ENCODE measurements at regions not wholly inside any gene's neighbourhood (a gene's known extent, or its start where the extent isn't known, plus 50 kb on each side); places are given as distances from the start of the nearest gene placed in this dataset.

DNA sequence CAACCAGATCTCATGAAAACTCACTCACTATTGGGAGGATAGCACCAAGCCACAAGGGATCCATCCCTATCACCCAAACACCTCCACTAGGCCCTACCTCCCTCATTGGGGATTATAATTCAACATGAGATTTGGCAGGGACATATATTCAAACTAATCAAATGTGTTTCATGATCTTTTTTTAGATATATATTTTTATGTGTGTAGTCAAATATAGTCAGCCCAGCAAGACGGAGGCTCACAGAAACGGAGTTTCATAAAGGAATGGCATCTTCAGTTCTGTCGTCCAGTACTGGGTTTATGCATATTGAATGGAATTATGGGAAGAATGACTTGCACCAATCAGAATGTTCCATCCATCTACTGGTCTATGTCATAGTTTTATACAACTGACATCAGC is 343.3 kb upstream of the KAZN start:
- no peaks in the 10 kb centered on the region for H3K9me3 ChIP-seq (ENCODE audit: low read length)
- CTCF ChIA-PET, result no interaction called here
- H3K9me2 ChIP-seq (replicated peaks; ENCODE audit: low read length), result no peaks in the 10 kb centered on the region
- BruUV-seq (replicated peaks), result no TSS peak
- intact Hi-C loops (cut with micrococcal nuclease), result no loop called here
- no peak overlapping the region for H3K27ac ChIP-seq (ENCODE audit: low read length)
- no peak overlapping the region for H2AFZ ChIP-seq (ENCODE audit: low read length)
- no peaks in the 10 kb centered on the region for H3K36me3 ChIP-seq (ENCODE audit: low read depth, low read length)
- DNase-seq, result no peak
- H3K4me1 ChIP-seq (ENCODE audit: insufficient read depth, low read length), result no peaks in the 10 kb centered on the region
- POLR2A ChIA-PET (ENCODE audit: unreplicated experiment), result interaction anchor here (0.6 kb wide), 1 partner anchor 157 kb away, joined by 3 read pairs; no protein-coding TSS in a partner anchor
- H4K20me1 ChIP-seq (ENCODE audit: low read length), result no peaks in the 10 kb centered on the region
- H3K27me3 ChIP-seq (ENCODE audit: low read length), result no peaks in the 10 kb centered on the region
- no peak overlapping the region for H3K4me3 ChIP-seq (ENCODE audit: low read length)
- H3K79me2 ChIP-seq (ENCODE audit: low read length), result no peaks in the 10 kb centered on the region
- TF ChIP-seq EZH2phosphoT487 (IDR thresholded peaks at IDR 0.05; ENCODE audit: borderline replicate concordance, low read length), result no peak
- TF ChIP-seq, protein P1, sequence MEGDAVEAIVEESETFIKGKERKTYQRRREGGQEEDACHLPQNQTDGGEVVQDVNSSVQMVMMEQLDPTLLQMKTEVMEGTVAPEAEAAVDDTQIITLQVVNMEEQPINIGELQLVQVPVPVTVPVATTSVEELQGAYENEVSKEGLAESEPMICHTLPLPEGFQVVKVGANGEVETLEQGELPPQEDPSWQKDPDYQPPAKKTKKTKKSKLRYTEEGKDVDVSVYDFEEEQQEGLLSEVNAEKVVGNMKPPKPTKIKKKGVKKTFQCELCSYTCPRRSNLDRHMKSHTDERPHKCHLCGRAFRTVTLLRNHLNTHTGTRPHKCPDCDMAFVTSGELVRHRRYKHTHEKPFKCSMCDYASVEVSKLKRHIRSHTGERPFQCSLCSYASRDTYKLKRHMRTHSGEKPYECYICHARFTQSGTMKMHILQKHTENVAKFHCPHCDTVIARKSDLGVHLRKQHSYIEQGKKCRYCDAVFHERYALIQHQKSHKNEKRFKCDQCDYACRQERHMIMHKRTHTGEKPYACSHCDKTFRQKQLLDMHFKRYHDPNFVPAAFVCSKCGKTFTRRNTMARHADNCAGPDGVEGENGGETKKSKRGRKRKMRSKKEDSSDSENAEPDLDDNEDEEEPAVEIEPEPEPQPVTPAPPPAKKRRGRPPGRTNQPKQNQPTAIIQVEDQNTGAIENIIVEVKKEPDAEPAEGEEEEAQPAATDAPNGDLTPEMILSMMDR (conservative IDR thresholded peaks at IDR 0.05; ENCODE audit: low read depth, low read length), result no peak
- no peak for TF ChIP-seq EZH2 (IDR thresholded peaks at IDR 0.05; ENCODE audit: low read length, unreplicated experiment)
- no peak for ATAC-seq
- H3F3A ChIP-seq (ENCODE audit: low read length, unreplicated experiment), result no peaks in the 10 kb centered on the region
- no peak overlapping the region for H3K4me2 ChIP-seq (ENCODE audit: low read length)
- no peak overlapping the region for H3K9ac ChIP-seq (ENCODE audit: low read length)

- intact Hi-C loops (cut with micrococcal nuclease), result no loop called here
- Histone ChIP-seq H3K79me2 (ENCODE audit: low read length) (no peaks in the 10 kb centered on the region), H3K9ac (ENCODE audit: low read length) (no peak overlapping the region), H3K36me3 (ENCODE audit: low read depth, low read length) (no peaks in the 10 kb centered on the region), H3K4me1 (ENCODE audit: insufficient read depth, low read length) (no peaks in the 10 kb centered on the region), H4K20me1 (ENCODE audit: low read length) (no peaks in the 10 kb centered on the region), H2AFZ (ENCODE audit: low read length) (no peak overlapping the region), H3K9me3 (ENCODE audit: low read length) (no peaks in the 10 kb centered on the region), H3K9me2 (replicated peaks; ENCODE audit: low read length) (no peaks in the 10 kb centered on the region), H3K4me3 (ENCODE audit: low read length) (no peak overlapping the region), H3K27me3 (ENCODE audit: low read length) (no peaks in the 10 kb centered on the region), H3K4me2 (ENCODE audit: low read length) (no peak overlapping the region), H3K27ac (ENCODE audit: low read length) (no peak overlapping the region), H3F3A (ENCODE audit: low read length, unreplicated experiment) (no peaks in the 10 kb centered on the region)
- CTCF ChIA-PET, result no interaction called here
- TF ChIP-seq EZH2phosphoT487 (IDR thresholded peaks at IDR 0.05; ENCODE audit: borderline replicate concordance, low read length), result no peak
- no peak for TF ChIP-seq EZH2 (IDR thresholded peaks at IDR 0.05; ENCODE audit: low read length, unreplicated experiment)
- TF ChIP-seq, protein P1 (conservative IDR thresholded peaks at IDR 0.05; ENCODE audit: low read depth, low read length), result no peak
- peak; percentile 10 for DNase-seq
- no TSS peak for BruUV-seq (replicated peaks)
- peak; percentile 51 for ATAC-seq
- POLR2A ChIA-PET (ENCODE audit: unreplicated experiment), result no interaction called here
Observed at GRCh38 chr1:14255711-14256110, 342.8 kb upstream of the KAZN start.

DNA sequence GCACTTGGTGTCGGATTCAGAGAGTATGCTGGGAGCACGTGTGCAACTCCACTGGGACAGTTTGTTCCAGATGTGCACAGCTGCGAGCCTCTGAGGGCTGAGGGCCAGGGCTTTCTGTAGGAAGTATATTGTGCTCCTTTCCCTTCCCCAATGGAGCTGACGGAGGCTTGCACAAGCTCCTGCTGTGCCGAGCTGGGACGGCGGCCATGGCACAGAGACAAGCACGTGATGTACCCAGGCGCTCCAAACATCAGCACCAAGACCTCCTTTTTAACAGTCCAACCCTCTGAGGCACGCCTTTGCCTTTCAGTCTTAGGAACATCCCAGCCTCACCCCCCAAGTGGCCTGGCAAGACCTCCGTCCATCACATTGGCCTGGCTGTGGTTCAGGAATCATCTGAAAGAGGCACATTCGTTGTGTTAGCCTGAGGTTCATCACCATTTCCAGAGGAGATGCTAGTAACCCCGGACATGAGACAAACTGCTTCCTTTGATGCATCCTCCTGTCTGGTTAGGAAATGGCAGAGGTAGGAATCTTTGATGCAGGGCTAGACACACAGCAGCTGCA is 339.2 kb upstream of the KAZN start:
- intact Hi-C loops (cut with micrococcal nuclease), result no loop called here
- Histone ChIP-seq H3K4me3 (ENCODE audit: low read length) (no peak overlapping the region), H3K27me3 (ENCODE audit: low read length) (no peaks in the 10 kb centered on the region), H2AFZ (ENCODE audit: low read length) (no peak overlapping the region), H3K36me3 (ENCODE audit: low read depth, low read length) (no peaks in the 10 kb centered on the region), H3K27ac (ENCODE audit: low read length) (no peak overlapping the region), H3K4me2 (ENCODE audit: low read length) (no peak overlapping the region), H4K20me1 (ENCODE audit: low read length) (no peaks in the 10 kb centered on the region), H3K9me2 (replicated peaks; ENCODE audit: low read length) (no peaks in the 10 kb centered on the region), H3K9me3 (ENCODE audit: low read length) (no peaks in the 10 kb centered on the region), H3K79me2 (ENCODE audit: low read length) (no peaks in the 10 kb centered on the region), H3K4me1 (ENCODE audit: insufficient read depth, low read length) (no peaks in the 10 kb centered on the region), H3K9ac (ENCODE audit: low read length) (no peak overlapping the region), H3F3A (ENCODE audit: low read length, unreplicated experiment) (no peaks in the 10 kb centered on the region)
- no TSS peak for BruUV-seq (replicated peaks)
- ChIA-PET CTCF (no interaction called here), POLR2A (ENCODE audit: unreplicated experiment) (no interaction called here)
- ATAC-seq (no peak), DNase-seq (no peak)
- no peak for TF ChIP-seq EZH2 (IDR thresholded peaks at IDR 0.05; ENCODE audit: low read length, unreplicated experiment)
- TF ChIP-seq EZH2phosphoT487 (IDR thresholded peaks at IDR 0.05; ENCODE audit: borderline replicate concordance, low read length), result no peak
- TF ChIP-seq, protein P1 (conservative IDR thresholded peaks at IDR 0.05; ENCODE audit: low read depth, low read length), result no peak
